Dendritic cell treated with granulocyte-macrophage colony-stimulating factor and Interleukin-4, amounts not matched to agents 40 ng/mL and 50 ng/mL, for 4 days (primary cell): ENCODE measurements at regions not wholly inside any gene's neighbourhood (a gene's known extent, or its start where the extent isn't known, plus 50 kb on each side); places are given as distances from the start of the nearest gene placed in this dataset.
"Not testable (repeated sequence)": the region's sequence is repeated elsewhere in the genome, so short reads cannot be mapped to it uniquely, and the experiment has no call there.

ENCODE experiments used
- H3K27ac Mint-ChIP-seq: one replicate; pipeline ENCODE4 v1.8.0; 2022; ENCODE audit warnings: mild to moderate bottlenecking, mixed read lengths
- H3K27me3 Mint-ChIP-seq: one replicate; pipeline ENCODE4 v1.8.0; 2022; ENCODE audit warnings: mild to moderate bottlenecking, mixed read lengths
- H3K36me3 Mint-ChIP-seq: one replicate; pipeline ENCODE4 v1.8.0; 2022; ENCODE audit warnings: low read depth, mixed read lengths
- H3K4me1 Mint-ChIP-seq: one replicate; pipeline ENCODE4 v1.8.0; 2022; ENCODE audit warnings: low read depth, mixed read lengths
- H3K4me3 Mint-ChIP-seq: one replicate; pipeline ENCODE4 v1.8.0; 2022; ENCODE audit warnings: mild to moderate bottlenecking, moderate library complexity, mixed read lengths
- H3K9me3 Mint-ChIP-seq: one replicate; pipeline ENCODE4 v1.8.0; 2022; ENCODE audit warnings: mixed read lengths
- intact Hi-C: fragments of 100-400 bp; cut with micrococcal nuclease; formaldehyde crosslinking; loops from one replicate; pipeline ENCODE4 v1.15.0; 2022

DNA sequence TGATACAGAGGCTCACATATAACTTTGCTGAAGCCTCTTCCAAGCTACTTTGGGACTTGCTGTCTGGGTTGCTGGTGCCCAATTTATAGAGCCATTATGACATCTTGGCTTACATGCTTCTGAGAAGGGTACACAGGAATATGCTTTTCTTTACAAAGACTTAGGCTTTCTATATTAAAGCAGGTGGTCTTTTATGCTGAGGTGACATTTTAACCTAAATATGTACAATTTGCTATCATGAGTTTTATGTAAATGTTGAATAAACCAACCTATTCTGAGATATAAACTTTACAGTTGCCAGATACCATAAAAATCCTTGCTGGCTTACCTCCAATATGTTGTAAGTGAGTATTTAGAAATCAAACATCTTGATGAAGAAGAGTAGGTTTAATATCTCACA, 509.2 kb upstream of the CHD1 start:
- Mint-ChIP-seq H3K4me1 (no peaks in the 10 kb centered on the region), H3K36me3 (no peaks in the 10 kb centered on the region), H3K27ac (no peak overlapping the region), H3K9me3 (no peaks in the 10 kb centered on the region), H3K4me3 (no peak overlapping the region), H3K27me3 (no peaks in the 10 kb centered on the region)
- intact Hi-C loops: no loop called here

DNA sequence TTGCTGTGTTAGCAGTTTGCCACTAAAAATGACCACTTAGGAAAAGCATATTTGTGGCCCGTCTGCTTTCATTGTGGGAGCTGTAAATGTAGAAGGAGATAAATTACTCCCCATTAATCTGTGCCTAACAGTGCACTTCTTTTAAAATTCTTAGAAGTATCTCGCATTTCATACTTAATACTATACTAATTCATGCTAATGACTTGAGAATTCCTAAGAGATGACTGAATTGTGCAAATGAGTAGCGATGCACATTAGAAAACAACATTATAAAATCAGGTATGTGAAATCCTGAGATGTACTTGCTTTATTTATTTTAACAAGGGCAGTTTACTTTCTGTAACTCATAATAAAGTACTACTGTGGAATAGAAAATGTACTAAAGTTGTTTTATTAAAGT, 494.6 kb upstream of the CHD1 start:
- H3K27ac Mint-ChIP-seq, intact Hi-C loops, H3K4me1 Mint-ChIP-seq, H3K27me3 Mint-ChIP-seq, H3K9me3 Mint-ChIP-seq, H3K36me3 Mint-ChIP-seq, H3K4me3 Mint-ChIP-seq: not testable (repeated sequence)

DNA sequence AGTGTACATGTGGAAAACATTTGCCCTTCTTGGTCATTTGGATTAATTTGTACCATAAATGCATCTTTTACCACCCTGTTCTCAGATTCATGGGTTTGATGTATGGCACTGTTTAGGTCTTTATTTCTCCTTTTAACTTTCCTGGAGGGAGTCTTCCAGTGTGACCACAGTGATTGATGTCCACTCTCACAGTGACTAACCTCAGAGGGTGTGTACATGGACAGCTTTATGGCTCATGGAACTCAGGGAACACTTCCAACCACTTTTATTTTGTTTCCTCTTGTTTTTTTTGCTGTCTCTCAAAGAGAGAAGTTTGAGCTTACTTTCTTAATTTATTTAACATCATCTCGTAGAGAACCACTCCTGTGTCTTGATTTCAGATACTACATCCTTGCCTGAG, 489.8 kb upstream of the CHD1 start:
- H3K36me3 Mint-ChIP-seq, H3K27me3 Mint-ChIP-seq, H3K4me3 Mint-ChIP-seq, H3K4me1 Mint-ChIP-seq, intact Hi-C loops, H3K27ac Mint-ChIP-seq, H3K9me3 Mint-ChIP-seq: not testable (repeated sequence)

DNA sequence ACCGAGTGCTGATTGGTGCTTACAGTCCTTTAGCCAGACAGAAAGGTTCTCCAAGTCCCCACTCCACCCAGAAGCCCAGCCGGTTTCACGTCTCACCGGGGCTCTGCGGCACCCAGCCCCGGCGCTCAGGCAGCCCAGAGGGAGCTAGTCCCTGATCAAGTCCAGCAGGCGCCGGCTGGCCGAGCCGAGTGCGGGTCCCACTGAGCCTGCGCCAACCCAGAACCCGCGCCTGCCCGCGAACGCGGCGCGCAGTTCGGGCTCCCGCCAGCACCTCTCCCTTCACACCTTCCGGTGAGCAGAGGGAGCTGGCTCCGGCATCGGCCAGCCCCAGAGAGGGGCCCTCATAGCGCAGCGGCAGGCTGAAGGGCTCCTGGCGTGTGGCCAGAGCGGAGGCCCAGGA, 481.6 kb upstream of the CHD1 start:
- intact Hi-C loops, H3K36me3 Mint-ChIP-seq: not testable (repeated sequence)

DNA sequence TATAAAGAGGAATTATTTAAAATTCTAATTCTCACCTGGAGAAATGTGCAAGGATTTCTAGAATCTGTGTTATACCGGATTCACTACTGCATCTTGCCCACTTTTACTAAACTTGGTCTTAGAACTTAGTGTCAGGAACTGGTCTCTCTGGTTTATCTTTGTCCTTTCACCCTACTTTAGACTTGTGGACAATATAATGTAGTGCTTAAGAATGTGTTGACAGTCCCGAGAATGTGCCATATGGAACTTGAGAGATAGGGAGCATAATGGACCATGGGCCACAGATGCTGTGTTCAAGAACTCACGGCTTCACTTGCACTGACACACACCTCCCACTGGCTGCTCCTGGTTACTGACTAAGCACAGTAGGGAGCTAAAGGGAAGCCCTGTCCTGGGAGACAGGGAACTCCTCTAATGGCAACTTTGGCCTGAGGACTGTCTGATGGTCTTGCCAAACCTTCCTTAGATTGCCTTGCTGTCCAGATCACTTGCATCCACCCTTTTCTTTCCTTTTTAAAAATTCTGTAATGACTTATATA, 476.0 kb upstream of the CHD1 start:
- H3K27ac Mint-ChIP-seq, H3K27me3 Mint-ChIP-seq, H3K9me3 Mint-ChIP-seq, H3K36me3 Mint-ChIP-seq, H3K4me3 Mint-ChIP-seq, H3K4me1 Mint-ChIP-seq, intact Hi-C loops: not testable (repeated sequence)

More for the DNA sequence above, 481.6 kb upstream of the CHD1 start:
- not testable (repeated sequence) for H3K9me3 Mint-ChIP-seq, H3K27me3 Mint-ChIP-seq, H3K4me3 Mint-ChIP-seq, H3K27ac Mint-ChIP-seq, H3K4me1 Mint-ChIP-seq

DNA sequence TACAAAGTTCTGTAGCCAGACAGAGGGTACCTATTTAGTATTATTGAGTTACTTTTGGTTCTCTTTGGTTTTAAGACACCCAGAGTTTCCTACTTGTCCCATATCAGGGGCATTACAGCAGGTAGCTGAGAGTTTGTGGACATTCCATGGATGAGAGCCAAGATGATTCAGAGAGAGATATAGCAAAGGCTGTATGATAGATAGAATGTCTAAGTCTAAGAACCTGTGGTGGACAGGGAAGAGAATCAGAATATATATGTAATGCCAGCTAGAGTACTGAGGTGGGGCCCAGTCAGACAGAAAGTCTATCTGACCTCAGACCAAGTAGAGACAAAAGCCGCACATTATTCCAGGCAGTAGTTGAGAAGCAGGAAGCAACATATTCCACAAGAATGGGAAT, 471.8 kb upstream of the CHD1 start:
- H3K4me3 Mint-ChIP-seq, H3K27me3 Mint-ChIP-seq, H3K36me3 Mint-ChIP-seq, H3K4me1 Mint-ChIP-seq, intact Hi-C loops, H3K27ac Mint-ChIP-seq, H3K9me3 Mint-ChIP-seq: not testable (repeated sequence)

DNA sequence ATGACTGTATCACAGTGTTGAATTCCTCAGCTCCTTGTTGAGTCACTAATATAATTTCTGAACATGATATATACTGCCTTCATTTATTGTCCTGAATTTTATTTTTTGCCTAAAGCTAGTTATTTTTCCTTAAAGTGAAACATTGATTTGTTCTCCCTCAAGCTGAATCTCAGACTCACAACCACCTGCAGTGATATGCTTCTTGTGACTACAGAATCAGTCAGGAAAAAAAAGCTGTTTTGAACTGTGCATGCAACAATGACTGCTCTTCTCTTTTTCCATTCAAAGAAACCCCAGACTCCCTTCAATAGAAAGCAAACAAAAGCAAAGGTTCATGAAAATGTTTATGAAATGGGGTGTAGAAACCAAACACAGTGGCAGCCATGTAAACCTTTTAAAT, 470.2 kb upstream of the CHD1 start:
- Mint-ChIP-seq H3K4me3 (no peak overlapping the region), H3K27me3 (no peaks in the 10 kb centered on the region), H3K9me3 (peaks cover 17% of the 10 kb centered on the region), H3K27ac (no peak overlapping the region), H3K36me3 (no peaks in the 10 kb centered on the region), H3K4me1 (no peaks in the 10 kb centered on the region)
- intact Hi-C loops: no loop called here

DNA sequence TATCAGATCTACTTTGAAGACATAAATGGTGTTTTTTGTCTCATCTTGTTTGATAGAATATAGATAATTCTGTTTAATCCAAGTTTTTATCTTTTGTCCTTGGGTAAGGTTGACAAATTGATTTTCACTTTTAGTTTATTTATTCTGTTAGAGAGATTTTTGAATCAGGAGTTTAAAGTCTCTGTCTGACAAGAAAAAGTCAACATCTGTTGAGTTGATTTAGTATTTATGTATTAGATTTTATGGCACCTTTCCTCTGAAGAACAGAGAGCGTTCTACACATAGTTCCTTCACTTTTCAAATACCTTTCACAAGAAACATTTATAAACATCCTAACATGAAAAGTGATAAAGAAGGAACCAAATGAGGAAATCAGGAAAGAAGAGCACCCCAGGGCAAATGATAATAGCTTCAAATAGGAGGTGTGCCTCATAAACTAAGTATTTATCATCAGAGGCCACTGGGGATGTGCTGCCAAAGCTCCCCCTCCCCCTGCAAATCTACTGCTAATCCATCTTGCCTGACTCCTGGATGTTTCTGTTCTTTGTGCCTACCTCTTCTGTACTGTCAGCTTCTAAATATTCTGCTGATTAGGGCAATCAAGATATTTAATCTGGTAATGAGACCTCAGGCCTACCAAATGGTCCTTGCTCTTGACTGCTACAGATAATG, 457.7 kb upstream of the CHD1 start:
- no peak overlapping the region for H3K4me3 Mint-ChIP-seq
- peaks cover 21% of the 10 kb centered on the region for H3K9me3 Mint-ChIP-seq
- H3K36me3 Mint-ChIP-seq: no peaks in the 10 kb centered on the region
- no peaks in the 10 kb centered on the region for H3K4me1 Mint-ChIP-seq
- H3K27me3 Mint-ChIP-seq: no peaks in the 10 kb centered on the region
- intact Hi-C loops: no loop called here
- H3K27ac Mint-ChIP-seq: no peak overlapping the region

DNA sequence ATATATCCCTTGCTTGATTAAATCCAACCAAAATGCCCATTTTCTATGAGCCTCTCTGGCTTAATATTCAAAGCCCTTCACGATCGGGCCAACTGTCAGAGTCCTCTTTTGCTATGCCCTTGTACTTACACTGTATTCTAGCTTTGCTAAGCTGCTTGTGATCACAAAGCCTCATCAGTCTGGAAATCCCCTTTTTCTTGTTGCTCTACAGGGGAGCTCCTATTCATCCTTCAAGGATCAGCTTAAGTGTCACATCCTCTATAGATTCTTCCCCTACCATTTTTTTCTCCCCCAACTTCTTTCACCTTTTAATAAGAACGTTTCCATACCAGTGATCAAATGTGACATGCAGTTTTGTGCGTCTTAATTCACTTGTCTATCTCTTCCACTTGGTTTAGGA, 450.4 kb upstream of the CHD1 start:
- no peaks in the 10 kb centered on the region for H3K27me3 Mint-ChIP-seq
- H3K36me3 Mint-ChIP-seq: no peaks in the 10 kb centered on the region
- no peaks in the 10 kb centered on the region for H3K4me1 Mint-ChIP-seq
- H3K27ac Mint-ChIP-seq: no peak overlapping the region
- no peak overlapping the region for H3K4me3 Mint-ChIP-seq
- peaks cover 21% of the 10 kb centered on the region for H3K9me3 Mint-ChIP-seq
- intact Hi-C loops: no loop called here

DNA sequence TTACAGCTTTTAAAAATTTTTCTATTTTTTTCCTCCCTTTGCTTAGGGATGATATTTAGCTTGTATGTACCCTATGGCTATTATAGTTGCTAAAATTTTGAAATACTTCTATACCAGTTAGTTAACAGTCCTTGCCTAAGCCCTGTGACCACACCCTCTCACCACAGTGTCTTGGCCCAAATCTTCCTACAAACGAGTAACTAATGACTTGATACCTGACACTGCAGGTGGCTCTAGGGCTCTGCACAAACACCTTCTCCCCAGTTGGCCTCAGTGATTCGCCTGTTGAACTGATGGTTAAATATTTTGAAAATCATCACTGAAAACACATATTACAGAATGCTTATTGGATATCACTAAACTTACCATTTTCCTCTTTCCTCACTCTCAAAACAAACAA, 449.6 kb upstream of the CHD1 start:
- intact Hi-C loops: no loop called here
- no peak overlapping the region for H3K27ac Mint-ChIP-seq
- peaks cover 17% of the 10 kb centered on the region for H3K9me3 Mint-ChIP-seq
- no peak overlapping the region for H3K4me3 Mint-ChIP-seq
- H3K36me3 Mint-ChIP-seq: no peaks in the 10 kb centered on the region
- H3K27me3 Mint-ChIP-seq: no peaks in the 10 kb centered on the region
- H3K4me1 Mint-ChIP-seq: no peaks in the 10 kb centered on the region

DNA sequence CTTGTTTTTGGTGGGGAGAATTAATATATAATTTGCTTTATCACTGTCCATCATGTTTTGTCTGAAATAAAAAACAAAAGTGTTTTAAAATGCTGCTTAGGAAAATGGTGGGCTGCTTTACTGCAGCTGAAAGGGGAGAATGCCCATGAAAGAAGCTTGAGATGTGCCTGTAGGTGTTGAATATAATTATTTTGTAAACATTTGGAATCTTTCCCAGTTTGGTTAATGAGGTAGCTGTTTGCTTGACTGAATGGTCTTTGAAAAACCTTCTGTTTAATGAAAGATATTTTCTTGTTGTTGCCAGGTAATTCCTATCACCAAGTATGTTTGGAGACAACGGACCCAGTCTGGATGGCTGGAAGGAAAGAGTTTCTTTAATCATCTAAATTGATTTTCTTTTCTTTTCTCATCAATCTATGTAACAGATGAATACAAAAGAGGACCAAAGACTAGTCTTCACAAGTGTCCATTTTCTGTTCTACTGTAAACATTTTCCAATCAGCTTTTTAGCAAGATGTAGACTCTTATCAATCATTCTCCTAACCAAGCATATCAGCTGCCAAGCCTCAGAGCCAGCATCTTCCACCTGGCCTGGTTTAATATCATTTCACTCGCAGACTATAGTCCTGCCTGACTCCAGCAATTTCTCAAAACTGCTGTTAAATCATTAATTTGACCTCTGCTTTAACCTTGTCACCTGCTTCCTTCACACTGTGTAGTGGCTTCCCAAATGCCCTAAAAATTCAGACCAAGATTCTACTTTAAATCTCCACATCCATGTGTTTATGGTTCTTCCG, 441.2 kb upstream of the CHD1 start:
- H3K27me3 Mint-ChIP-seq: no peaks in the 10 kb centered on the region
- no peaks in the 10 kb centered on the region for H3K9me3 Mint-ChIP-seq
- H3K4me3 Mint-ChIP-seq: no peak overlapping the region
- H3K4me1 Mint-ChIP-seq: no peaks in the 10 kb centered on the region
- intact Hi-C loops: no loop called here
- no peak overlapping the region for H3K27ac Mint-ChIP-seq
- no peaks in the 10 kb centered on the region for H3K36me3 Mint-ChIP-seq

DNA sequence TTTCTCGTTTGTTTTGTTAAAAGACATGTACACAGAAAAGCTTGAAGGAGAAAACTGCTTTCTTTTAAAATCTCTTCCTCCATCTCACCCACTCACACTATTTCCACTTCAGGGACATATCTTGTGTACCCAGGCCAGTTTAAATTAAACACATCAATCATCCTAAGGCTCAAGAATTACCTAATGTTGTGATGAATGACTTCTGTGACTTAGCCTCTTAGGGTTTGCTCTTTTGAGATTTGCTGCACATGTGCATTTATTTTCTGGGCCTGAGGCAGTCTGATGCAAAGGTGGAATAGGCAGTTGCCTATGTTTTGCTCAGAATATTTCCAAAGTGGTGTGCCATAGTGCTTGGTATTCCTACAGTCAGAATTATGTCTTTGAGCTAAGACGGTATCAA, 439.9 kb upstream of the CHD1 start:
- no peaks in the 10 kb centered on the region for H3K27me3 Mint-ChIP-seq

DNA sequence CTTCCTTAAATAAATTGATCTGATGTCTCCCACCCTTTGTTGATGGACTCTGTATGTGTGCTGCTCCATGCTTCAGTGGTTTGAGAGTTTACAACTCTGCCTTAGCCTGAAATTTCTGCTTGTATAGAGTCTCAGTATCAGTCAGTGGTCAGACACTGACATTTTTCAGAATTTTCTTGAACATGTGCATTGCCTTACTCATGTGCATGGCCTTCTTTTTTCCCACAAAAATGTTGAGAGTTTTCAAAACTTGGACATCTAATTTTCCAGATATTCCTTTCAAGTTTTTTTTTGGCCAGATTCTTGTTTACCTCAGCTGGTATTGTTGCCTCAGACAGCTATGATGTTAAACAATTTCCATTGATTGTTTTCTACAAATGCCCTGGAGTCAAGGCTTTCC, 427.1 kb upstream of the CHD1 start:
- H3K4me1 Mint-ChIP-seq: peaks cover 9% of the 10 kb centered on the region
- no peaks in the 10 kb centered on the region for H3K27me3 Mint-ChIP-seq
- H3K9me3 Mint-ChIP-seq: peaks cover 15% of the 10 kb centered on the region
- intact Hi-C loops: no loop called here
- H3K27ac Mint-ChIP-seq: no peak overlapping the region
- H3K36me3 Mint-ChIP-seq: no peaks in the 10 kb centered on the region
- no peak overlapping the region for H3K4me3 Mint-ChIP-seq

More for the DNA sequence above, 439.9 kb upstream of the CHD1 start:
- Mint-ChIP-seq H3K4me1 (no peaks in the 10 kb centered on the region), H3K36me3 (no peaks in the 10 kb centered on the region), H3K27ac (no peak overlapping the region), H3K4me3 (no peak overlapping the region), H3K9me3 (no peaks in the 10 kb centered on the region)
- intact Hi-C loops: no loop called here

DNA sequence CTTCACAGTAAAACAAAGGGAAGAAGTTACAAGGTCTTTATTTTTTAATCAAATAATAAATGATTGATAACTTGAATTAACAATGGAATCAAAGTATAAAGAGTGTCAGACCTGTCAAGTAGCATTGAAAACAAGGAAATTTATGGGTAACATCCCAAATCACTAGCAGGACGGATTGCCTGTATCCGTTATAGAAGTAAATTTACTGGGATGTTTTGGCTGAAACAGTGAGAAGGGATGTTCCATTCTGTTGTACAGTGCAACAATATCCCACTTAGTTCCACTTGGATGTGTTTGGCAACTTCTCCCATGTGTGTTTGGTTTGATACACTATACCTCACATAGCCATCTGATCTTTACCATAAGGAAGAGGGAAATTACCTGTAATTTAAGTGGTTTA, 421.0 kb upstream of the CHD1 start:
- Mint-ChIP-seq H3K36me3 (no peaks in the 10 kb centered on the region), H3K27me3 (no peaks in the 10 kb centered on the region), H3K4me3 (no peak overlapping the region), H3K4me1 (no peaks in the 10 kb centered on the region), H3K9me3 (peaks cover 9% of the 10 kb centered on the region), H3K27ac (no peak overlapping the region)
- intact Hi-C loops: no loop called here

DNA sequence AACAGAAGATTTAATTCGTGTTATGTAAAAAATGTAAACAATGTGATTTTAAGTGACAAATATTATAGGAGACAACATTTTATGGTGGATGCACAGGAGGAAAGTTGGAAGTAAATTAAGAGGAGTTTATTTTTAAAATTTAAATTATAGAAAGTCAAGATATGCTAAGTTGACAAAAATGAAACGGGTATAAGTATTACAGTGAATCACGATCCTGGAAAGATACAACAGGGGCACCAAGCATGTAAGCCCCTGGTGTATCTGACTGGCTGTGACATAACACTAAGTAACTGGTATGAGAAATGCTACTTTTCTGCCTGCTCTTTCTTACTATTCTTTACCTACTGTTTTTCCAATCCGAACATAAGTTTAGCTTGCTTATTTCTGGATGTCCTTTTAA, 419.8 kb upstream of the CHD1 start:
- peaks cover 9% of the 10 kb centered on the region for H3K9me3 Mint-ChIP-seq
- H3K4me3 Mint-ChIP-seq: no peak overlapping the region
- H3K27ac Mint-ChIP-seq: no peak overlapping the region
- no peaks in the 10 kb centered on the region for H3K36me3 Mint-ChIP-seq
- H3K27me3 Mint-ChIP-seq: no peaks in the 10 kb centered on the region
- intact Hi-C loops: no loop called here
- H3K4me1 Mint-ChIP-seq: no peaks in the 10 kb centered on the region
